ENCODE measurements at regions not wholly inside any gene's neighbourhood (a gene's known extent, or its start where the extent isn't known, plus 50 kb on each side); places are given as distances from the start of the nearest gene placed in this dataset.

DNA sequence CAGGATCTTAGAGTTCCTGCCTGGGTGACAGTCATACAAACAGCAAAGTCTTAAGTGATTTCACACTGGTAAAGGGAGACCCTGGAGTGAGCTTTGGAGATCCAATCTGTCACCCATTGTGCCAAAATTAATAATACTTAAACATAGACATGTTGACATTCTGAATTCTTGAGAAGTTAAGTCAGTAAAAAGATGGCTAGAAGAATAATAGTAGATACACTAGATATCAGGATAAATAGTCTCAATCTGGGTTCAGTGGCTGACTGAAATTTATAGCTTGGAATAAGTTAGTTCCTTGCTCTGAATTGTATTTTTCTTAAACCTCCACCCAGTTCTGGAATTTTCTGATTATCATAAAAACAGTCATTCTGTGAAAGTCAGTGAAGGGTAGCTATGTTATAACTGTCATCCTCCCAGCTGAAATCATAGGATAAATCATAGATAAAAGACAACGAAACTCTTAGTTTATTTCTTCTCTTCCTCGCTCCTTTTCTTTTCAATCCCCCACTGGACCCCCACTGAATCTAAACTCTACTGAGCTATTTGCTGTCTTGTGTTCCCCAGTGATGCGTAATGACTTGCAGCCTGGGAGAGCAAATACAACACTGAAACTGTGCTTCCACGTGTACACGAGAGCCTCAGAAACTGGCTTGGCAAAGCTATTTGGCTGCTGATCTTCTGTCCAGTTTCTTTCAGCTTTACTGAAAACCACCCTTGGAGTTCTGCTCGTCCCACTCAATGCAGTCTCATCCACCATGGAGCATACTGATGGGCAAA lies 175.4 kb upstream of the TP63 start:
- no peak for DNase-seq

GRCh38 chr3:189457201-189457607 lies 174.0 kb upstream of the TP63 start:
- no peak for DNase-seq

DNA sequence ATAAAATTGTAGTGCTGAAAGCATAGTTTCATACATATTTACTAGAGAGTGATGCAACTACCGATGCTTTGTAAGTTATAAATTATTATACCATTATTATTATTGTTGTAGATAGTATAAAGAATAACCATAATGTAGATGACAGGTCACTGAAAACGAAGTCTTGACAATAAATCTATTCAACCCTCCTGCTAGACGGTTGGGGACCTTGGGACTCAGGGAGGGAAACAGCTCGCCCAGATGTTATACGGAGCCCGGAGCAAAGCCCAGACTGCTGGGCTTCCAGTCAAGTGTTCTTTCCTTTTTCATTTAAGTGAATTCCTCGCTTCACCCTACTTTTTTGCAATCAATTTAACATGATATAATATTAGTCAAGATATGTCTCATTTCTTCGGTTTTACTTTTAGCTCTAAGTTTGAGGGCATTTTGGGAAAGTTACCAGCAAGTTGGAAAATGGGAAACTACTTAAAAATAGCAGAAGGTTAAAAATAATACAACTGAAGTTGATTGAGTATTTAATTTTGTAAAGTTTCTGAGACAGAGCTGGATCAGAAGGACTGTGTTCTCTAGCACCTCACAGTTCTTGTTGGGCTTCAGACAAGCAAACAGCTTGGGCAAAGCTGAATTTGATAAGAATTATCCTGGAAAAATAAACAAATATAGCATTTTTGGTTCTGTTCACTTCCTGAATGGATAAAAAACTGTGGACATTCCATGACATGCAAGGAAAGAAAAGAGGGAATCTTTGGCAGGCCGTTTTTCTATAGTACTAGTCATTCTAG lies 173.4 kb upstream of the TP63 start:
- DNase-seq: no peak

DNA sequence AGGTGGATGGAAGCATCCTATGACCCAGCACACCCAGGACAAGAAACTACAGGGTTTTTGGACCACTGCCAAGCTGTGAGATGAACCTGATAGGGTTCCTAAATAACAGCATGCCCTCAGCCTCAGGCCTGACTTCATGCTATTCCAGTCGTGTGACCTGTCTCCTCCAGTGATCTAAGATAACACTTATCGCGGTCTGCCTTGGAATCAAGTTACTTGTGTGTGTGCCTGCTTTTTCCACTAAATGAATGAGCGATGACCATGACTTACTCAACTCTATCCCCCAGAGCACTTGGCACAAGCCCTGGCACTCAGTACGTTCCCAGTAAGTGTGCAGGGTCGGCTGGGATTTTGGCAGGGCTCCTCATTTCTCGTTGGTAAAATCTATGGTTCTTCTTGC lies 172.7 kb upstream of the TP63 start:
- peak; percentile 22 for DNase-seq

GRCh38 chr3:189459231-189459630 lies 172.0 kb upstream of the TP63 start:
- no peak for DNase-seq

DNA sequence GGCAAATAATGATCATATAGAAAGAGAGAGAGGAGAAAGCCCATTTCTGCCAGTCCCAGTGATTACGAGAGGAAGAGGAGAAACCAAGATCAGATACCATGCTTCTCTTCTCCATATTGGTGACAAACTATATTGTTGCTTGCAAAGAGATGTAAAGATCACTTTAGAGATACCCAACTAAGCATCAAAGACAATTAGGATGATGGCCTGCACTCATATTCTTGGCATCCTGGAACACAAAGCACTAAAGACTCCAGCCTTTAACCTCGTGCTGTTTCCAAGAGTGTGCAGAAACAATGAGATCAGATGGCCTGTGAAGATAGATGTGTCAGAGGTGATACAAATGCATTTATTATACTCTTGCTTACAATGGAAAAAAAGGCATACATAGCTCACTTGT lies 170.7 kb upstream of the TP63 start:
- no peak for DNase-seq

- no peak for DNase-seq
These were observed 166.4 kb upstream of the TP63 start for GRCh38 chr3:189464799-189465198.

- no peak for DNase-seq
These were observed 165.2 kb upstream of the TP63 start for GRCh38 chr3:189466004-189466403.

- peak; percentile 52 for DNase-seq
These were observed 163.7 kb upstream of the TP63 start for GRCh38 chr3:189467451-189467850.

GRCh38 chr3:189474944-189475343 lies 156.2 kb upstream of the TP63 start:
- DNase-seq: no peak

DNA sequence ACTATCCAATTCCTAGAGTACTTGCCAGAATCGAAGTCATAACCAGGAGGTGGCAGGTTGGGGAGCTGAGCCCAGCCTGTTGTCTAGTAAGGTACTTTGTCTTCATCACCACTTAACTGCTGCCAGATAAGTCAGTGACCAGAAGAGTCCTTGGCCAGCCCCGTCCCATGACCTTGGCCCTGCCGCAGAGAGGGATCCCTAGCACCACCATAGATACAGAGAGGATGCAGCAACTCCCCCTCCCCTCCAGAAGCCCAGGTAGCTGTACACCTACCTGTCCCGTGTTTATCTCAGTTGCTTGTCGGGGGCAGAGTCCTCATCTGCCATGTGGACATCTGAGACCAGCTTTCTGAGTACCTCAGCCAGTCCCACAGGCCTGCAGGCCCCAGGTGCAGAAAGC lies 153.6 kb upstream of the TP63 start:
- no peak for DNase-seq

GRCh38 chr3:189486556-189486955 lies 144.6 kb upstream of the TP63 start:
- DNase-seq: no peak

- DNase-seq: no peak
These were observed 142.9 kb upstream of the TP63 start for GRCh38 chr3:189488241-189488767.

GRCh38 chr3:189490337-189490736 lies 140.9 kb upstream of the TP63 start:
- DNase-seq: no peak

DNA sequence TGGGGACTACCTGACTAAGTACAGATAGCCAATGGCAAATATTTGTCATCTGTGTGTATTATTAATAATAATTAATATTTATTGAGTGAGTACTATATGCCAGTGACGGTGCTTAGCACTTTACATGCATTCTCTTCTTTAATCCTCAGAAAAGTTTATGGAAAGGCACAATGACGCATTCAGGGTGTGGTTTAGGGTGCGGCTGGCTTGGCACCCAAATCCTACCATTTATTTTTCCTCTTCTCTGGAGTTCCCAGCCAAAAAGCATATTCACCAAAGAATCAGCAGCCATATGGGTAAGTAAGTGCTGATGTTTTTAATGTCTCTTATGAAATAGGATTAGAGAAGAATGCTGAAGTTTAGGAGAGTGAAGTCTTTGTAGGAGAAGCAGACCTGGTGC lies 140.4 kb upstream of the TP63 start:
- DNase-seq: no peak

GRCh38 chr3:189491831-189492230 lies 139.4 kb upstream of the TP63 start:
- no peak for DNase-seq

- no peak for DNase-seq
These were observed 137.9 kb upstream of the TP63 start for GRCh38 chr3:189493271-189493670.

DNA sequence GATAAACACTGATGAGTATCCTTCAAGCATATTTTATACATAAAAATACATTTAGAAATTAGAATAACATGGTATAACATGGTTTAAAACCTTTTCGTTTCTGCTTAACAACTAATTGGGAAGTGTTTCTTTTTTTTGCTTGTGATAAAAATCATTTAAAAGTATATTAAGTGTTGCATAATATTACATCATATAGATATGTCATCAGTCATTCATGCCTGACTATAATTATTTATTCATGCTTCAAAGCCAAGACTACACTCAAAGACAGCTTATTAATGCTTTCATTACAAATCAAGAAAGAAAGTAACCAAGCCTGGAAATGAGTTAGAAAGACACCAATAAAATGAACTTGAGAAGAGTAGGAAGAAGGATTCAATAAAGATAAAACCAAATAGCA lies 136.6 kb upstream of the TP63 start:
- DNase-seq: no peak

DNA sequence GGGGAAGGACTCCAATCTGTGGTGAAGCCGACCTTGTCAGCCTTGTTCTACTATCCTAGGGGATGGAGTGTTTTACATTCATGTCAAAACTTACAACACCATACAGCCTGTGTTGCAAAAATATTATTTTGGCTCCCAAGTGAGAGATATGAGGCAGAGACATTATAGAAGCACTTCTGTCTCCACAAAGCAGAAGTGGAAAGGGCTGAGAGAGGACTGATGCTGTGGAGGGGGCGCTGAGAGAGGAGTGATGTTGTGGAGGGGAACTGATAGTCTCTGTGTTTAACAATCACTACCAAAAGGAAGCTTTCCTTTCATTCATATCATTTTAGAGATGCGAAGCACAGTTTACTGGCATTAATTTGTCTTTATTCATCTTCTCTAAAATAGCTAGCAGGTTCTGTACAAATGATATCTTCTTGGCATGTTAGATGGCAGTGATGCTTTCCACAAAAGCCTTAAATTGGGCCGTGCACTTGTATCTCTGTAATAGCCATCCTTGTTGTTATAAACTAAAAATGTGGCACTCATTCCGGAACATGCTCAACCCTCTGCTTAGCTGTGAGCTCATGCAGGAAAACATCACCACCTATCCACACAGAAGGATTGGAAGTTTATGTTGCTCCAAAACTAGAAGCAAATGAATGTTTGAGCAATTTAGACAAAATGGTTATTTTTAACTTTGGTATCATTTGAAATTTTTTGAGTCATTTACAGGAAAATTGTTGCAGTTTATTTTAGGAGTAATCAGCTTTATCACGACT lies 134.6 kb upstream of the TP63 start:
- DNase-seq: no peak

DNA sequence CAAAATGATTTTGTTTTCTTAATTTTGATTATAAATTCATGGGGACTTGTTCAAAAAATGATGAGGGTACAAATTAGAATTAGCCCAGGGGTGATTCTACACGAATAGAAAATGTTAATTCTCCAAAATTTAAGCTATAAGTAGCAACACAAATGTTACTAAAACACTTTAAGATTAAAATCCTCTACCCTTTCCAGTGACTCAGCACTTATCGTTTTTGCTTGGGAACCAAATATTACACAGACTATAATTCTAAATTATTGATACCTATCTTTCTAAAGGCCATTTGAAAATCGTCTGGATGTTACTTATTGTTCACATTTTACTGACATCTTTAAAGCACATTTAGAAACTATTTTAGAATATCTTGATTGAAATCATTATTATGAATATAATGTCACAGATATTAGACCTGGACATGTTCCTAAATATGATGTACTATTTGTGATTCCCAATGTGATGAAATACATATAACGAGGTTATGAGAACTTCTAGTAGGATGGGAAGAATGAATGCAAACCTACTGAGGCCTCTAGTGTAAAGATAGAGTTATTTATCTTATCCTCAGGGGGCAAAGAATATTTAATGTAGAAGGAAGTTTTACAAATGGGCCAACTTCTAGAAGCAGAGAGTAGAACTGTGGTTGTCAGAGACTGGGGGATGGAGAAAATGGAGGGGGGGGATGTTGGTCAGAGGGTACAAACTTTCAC lies 132.0 kb upstream of the TP63 start:
- no peak for DNase-seq

DNA sequence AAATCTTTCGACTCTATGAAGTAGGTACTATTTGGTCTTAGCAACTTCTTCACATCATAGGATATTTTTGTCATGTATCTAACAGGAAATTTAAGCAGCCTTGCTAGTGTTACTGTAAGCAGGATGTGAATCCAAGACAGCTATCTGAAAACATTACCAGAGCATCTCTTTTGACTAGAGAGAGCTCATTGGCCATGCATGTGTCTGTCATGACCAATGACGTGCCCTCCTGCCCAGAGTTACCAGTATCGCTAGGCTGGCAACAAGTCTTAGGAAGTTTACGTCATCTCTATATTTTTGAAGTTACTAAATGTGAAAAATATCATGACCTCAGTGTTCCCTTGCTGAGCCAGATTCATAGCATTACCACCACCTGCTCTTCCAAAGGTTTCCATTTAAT lies 130.9 kb upstream of the TP63 start:
- DNase-seq: no peak

- DNase-seq: no peak
These were observed 130.2 kb upstream of the TP63 start for GRCh38 chr3:189500798-189501495.
